NCI-H69 (cell line): ENCODE measurements at regions not wholly inside any gene's neighbourhood (a gene's known extent, or its start where the extent isn't known, plus 50 kb on each side); places are given as distances from the start of the nearest gene placed in this dataset.

Experiments
- DNase-seq: peaks from one replicate; lab custom pipeline; 2025; lab: John Stamatoyannopoulos, UW

DNA sequence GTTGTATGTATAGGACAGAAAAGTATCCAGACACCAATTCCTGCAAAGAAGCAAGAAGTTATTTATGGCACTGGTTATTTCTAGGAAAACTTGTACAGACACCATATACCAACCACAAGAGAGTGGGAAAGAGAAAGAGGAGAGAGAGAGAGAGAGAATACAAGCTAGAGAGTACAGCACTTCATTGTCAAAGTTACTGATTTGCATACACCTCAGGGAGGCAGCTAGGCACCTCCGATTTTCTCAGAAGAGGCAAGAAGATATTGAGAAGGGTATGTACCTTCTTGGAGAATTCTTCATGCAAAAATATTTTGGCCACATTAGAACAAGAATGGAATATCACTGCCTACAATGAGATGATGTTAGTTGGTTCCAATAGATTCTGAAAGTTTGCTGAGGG is 333.9 kb upstream of the PIK3C3 start:
- no peak for DNase-seq

GRCh38 chr18:41618147-41618546 is 336.9 kb upstream of the PIK3C3 start:
- peak; percentile 85 for DNase-seq

DNA sequence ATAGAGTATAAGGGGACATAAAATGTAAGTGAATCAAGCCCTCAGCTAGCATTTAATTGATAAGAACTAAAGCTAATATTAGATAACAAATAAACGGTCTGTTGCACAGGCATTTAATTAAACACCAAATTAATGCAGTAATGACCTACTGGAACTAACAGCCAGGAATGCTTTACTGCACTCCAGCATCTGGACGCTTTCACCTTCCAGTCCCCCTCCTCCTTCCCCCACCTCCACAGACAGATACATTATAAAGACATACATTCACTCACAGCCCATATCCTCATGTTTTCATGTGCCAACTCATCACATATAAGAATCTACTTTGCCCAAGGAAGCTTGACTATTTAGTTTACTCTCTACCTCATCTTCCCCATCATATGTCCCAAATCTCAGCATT is 337.4 kb upstream of the PIK3C3 start:
- peak; percentile 85 for DNase-seq

GRCh38 chr18:41613003-41613609 is 341.9 kb upstream of the PIK3C3 start:
- no peak for DNase-seq

- no peak for DNase-seq
Measured at GRCh38 chr18:41604964-41605363, 350.1 kb upstream of the PIK3C3 start.

GRCh38 chr18:41602034-41602433 is 353.0 kb upstream of the PIK3C3 start:
- no peak for DNase-seq

DNA sequence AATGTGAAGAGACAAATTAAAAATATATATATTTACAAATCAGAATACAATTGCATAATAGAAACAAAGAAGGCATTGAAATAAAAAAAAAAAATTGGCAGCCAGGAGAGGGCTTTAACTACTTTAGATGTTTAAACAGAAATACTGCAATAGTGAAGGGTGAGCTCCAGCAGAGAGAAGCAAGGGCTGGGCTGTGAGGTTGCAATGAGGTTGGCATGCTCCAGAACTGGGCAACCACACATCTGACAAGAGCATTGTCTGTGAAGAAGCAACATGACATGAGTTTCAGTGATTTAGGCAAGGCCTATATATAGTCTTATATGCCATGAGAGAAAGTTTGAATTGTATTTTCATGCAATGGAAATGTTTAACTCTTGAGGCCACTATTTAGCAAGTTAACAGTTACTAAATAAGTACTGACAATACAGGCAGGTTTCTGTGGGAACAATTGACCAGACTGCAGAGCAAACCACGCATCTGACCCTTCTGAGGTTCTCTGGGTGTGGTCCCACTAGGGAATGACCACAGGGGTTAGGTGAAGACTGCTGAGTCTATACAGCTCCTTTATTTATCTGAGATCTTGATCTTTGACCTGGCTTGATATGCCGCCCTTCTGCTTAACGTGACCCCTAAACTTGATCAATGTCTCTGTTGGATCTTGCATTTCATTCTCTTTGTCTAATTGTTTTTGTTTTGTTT is 354.2 kb upstream of the PIK3C3 start:
- no peak for DNase-seq

DNA sequence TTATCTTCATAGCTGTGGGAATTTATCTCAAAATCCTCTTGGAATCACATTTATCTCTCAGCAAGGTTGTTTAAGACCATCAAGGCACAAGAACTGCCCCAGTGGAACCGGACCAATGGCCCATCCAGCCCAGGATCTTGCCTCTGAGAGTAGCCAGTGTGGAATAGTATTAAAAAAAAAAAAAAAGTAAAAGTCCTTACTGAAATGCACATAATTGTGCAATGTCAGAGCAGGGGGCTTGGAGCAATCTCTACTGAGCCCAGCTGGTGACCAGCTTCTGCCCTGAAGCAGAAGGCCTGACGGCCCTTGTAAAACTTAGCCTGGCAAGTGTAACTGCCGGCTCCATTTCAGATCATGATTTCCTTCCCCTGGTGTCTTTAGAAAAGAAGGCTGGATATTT is 355.6 kb upstream of the PIK3C3 start:
- no peak for DNase-seq

DNA sequence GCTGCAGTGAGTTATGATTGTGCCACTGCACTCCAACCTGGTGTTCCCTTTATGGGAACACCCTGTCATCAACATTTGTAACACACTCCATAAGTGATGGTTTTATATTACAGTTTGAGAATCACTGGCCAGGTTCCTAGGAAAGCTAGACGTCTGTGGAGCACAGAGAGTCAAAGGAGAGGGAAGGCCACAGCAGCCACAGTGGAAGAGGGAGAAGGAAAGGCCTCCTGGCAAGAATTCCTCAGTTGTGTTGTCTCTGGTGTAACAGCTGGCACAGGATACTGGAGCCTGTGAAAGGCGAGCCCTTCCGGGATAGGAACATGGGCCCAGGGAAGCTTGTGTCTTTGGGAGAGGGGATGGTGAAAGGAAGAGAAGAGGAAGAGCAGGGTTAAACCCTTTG is 360.5 kb upstream of the PIK3C3 start:
- peak; percentile 66 for DNase-seq

DNA sequence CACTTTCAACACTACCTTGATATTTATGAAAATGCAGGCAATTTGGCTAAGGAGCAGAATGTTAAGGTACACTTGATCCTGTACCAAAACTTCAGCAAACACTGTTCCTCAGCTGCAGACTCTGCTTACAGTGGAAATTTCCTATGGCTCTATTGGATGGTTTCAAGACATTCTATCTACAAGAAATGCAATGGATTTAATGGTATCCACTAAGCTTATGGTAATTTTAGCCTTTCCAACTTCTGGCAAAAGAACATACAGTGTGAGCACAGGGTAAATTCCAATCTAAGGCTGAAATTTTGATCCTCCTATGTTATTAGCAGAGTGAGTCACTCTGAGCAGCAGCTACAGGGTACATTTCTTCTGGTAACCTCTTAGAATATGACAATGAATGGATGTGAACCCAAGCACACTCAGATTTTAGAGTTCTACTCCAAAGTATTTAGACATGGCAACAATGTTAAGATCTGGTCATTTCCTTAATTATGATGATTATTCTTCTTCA is 361.8 kb upstream of the PIK3C3 start:
- DNase-seq, result peak; percentile 22

GRCh38 chr18:41587976-41588375 is 367.1 kb upstream of the PIK3C3 start:
- DNase-seq, result no peak

DNA sequence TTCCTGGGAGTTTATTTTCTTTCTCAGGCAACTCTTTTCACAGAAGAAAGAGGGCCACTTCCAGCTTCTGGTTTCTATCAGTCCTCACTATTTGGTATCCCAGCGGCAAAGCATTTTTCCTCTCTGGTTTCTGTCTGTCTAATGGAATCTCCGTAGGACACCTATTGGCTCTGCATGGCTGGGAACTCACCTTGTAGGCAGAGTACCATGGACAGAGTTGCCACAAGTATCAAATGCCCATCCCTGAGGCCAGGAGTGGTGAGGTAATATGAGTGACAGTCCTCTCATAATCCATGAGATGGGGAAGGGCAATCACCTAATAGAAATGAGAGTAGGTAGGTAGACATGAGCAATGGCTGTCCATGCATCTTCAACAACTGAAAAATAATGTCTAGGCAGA is 369.5 kb upstream of the PIK3C3 start:
- no peak for DNase-seq

GRCh38 chr18:41579185-41579584 is 375.8 kb upstream of the PIK3C3 start:
- peak; percentile 47 for DNase-seq

DNA sequence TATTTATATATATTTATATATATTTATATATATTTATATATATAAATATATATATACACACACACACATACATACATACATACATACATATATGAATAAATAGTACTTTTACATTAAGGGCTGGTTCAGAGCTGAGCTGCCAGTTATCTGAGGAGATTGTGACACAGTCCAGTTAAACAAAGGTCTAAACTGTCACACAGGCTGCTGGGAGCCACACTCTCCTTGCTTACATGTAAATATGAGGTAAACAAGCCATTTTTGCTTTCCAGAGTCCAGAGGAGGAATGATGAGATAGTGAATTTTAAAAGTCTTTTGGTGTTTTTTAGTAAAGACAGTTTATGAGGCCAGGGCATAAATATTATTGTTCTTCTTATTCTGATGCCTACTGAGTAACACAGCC is 377.5 kb upstream of the PIK3C3 start:
- DNase-seq, result no peak

DNA sequence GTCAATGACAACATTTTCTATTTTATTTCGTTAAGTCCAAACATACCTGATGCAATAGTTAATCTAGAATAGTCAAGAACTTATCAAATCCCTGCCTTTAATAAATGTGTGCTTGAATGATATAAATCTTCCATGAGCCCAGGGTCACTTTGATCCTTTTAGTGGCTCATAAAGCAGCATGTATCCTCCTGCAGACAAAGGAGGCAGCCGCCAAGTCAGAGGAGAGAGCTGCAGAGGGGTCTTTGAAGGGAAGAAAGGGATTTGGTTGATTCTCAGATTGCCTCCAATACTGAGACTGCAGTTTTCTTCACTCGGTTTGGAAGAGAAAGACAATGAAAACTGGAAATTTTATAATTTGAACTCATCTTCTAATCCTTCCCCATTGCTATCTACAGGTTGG is 378.4 kb upstream of the PIK3C3 start:
- DNase-seq, result peak; percentile 64

DNA sequence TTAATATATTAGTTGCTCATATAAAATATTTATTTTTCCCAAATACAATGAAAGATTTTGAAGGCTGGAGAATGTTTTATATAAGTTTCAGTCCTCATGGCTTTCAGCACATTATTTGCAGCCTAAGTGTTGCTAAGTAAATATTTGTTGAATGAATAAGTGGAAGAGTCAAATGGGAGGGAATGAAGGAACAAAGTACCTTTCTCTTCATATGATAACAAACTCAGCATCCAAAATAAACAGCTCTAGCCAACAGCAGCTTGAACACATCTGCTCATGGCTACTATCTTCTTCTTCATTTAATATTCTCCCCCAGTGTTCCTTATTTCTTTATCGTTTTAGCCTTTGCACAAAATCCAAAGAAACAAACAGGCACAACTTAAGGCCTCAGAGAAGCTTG is 385.2 kb upstream of the PIK3C3 start:
- DNase-seq, result peak; percentile 68

- DNase-seq, result no peak
Measured at GRCh38 chr18:41561961-41562360, 393.1 kb upstream of the PIK3C3 start.

- DNase-seq, result no peak
Measured at GRCh38 chr18:41558715-41559114, 396.3 kb upstream of the PIK3C3 start.

DNA sequence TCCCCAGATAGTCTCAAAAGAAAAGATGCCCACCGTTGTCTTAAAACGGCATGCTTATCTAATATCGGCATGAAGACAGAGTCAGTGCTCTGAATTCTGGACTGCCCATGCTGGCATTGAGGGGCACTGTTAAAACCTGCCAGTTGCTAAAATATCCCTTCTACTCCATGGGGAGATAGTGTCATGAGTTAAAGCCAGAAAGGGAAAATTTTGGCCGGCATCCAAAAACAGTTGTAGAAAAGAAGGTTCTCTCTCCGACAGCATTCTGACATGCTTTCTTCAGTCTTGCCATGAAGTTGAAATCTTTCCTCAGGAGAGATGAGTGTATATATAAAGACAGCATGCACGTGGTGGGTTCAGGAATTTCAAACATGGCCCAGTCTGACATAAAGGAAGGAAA is 401.3 kb upstream of the PIK3C3 start:
- DNase-seq, result peak; percentile 37

GRCh38 chr18:41548521-41549260 is 406.3 kb upstream of the PIK3C3 start:
- no peak for DNase-seq

- no peak for DNase-seq
Measured at GRCh38 chr18:41545091-41545888, 409.7 kb upstream of the PIK3C3 start.

DNA sequence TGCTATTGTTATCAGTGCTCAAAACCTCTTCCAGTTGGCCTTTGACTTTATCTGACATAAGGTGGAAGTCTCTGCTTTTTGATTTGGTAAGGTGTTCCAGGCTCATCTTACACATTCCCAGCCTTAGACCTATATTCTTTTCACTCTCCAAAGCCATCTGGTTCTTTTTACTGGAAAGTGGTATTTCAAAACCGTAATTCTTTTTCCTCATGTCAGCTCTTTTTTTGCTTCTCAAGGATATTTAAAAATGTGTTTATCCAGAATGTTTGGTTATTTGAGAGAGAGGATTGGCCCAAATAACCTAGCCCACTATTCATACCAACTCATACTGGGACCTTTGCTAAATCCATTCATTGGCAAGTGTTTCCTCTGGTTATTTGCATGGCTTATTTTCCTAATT is 411.2 kb upstream of the PIK3C3 start:
- no peak for DNase-seq
